ENCODE measurements at regions not wholly inside any gene's neighbourhood (a gene's known extent, or its start where the extent isn't known, plus 50 kb on each side); places are given as distances from the start of the nearest gene placed in this dataset.
"Not testable (repeated sequence)": the region's sequence is repeated elsewhere in the genome, so short reads cannot be mapped to it uniquely, and the experiment has no call there.

DNA sequence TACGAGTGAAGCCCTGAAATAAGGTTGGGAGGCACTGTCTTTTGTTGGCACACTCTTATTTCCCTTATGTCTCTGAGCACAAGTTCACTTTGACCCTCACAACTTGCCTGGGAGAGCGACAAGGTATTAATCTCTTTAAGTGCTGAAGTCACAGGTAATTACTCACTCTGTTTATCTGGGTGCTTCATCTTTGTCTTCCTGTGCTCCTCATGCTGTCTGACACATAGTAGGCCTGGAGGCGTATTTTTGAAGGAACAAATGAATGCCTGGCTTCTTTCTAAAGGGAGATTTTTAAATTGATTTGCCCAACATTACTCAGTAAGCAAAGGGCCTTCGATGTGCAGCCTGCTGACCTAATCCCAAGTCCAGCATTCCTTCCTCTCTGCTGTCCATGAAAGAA lies 507.1 kb upstream of the TNP1 start:
- no peak for DNase-seq (ENCODE audit: low spot score)

DNA sequence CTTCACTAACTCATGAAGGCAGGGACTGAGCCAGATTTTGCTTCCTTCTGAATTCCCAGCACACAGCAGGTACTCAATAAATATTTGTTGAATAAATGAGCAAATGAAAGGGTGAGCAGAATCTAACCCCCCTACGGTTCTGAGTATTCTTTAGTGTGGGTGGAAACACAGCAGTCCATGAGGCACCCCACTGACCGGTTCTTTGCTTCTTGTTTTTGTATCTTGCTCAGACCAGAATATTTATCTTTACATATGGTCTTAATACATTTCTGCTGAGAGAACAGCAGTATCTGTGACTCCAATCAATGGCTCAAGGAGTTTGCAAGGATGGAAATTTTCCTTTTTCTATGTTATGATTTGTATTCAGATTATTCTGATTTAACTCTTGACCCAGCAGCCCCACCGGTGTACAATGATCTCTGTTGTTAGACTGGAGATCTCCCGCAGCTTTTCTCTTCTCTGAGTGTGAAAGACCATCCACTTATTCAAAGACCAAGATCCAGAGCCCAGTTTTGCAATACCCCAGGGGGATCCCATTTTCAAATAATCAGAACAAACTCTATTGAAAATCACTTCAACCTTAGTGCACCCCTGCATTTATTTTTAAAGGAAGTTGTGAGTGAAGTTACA lies 506.5 kb upstream of the TNP1 start:
- no peak for DNase-seq (ENCODE audit: low spot score)

DNA sequence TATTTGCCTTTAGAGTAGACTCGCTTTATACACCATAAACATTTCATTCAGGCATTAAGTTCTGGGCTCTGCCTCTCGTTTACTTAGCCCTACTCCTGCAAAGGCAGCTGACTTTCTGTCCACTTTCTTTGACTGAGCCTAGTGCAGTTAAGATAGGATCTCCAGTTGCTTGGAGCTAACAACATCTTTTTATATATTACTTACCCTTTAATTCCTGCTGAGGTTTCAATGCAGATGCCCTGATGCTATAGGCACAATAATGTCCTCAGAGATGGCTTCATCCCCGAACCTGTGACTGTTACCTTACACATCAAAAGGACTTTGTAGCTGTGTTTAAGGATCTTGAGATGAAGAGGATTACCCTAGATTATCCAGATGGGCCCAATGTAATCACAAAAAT lies 505.8 kb upstream of the TNP1 start:
- DNase-seq (ENCODE audit: low spot score): no peak

DNA sequence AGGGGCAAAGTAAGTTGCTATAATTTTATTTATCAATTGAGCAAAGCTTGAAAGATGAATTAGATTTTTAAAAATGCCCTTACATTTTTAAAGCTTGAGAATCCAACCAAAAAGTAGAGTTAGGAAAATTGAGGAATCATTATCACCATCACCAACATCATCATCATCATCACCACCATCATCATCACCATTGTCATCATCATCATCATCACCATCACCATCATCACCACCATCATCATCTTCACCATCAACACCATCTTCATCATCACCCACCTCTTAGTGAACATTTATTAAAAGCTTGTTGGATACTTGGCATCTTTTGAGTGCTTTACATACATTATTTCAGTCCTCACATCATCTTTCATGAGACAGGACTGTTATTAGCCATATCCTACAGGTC lies 504.4 kb upstream of the TNP1 start:
- DNase-seq (ENCODE audit: low spot score): no peak

DNA sequence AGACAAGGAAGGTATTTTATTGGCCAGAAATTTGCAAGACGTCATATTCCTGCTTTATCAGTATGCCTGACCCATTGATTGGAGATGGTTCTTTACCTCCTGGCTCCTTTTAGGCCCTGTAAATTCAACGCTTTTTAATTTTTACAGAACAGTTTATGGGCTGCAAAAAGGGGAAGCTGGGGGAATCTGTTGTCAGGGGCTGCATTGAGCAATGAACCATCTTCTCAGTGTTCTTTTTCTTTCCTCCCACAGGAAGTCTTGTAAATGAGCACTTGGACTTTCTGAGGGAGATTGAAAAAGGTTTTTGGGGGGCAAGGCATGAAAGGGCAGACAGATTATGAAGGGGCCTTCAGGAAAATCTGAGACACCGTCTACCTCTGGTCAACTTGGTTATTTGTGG lies 503.6 kb upstream of the TNP1 start:
- no peak for DNase-seq (ENCODE audit: low spot score)

DNA sequence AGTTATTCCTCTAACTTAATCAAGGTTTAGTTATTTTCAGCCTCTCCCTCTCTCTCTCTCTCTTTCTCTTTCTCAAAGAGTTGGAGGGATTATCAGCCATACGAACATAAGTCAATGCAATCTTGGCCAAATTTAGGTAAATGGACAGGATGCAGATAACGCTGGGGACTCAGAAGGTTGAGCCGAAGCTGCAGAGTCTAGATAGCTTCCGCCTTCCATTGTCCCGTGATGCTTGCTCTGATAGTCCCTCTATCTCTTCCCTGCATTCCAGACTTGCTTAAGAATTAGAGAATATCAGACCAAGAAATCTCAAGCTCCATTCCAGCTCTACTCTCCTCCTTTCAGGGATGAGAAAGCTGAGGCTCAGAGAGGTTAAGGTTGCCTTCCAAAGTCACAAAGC lies 502.8 kb upstream of the TNP1 start:
- DNase-seq (ENCODE audit: low spot score): no peak

DNA sequence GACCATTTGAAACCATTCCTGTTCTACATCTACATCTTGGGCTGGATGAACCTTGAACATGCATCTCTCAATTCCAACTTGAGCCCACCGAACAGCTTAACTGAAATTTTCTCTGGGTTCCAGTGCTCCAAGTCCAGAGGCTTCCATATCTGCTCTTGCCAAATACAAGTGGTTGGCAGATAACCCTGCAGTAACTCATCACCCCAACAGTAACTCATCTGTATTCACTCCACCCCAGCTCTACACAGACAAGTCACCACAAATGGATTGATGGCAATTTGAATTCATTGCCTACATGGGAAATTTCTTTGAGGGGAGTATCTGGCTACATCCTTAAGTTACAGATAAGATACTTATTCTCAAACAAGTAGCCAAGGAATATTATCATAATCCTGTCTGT lies 502.4 kb upstream of the TNP1 start:
- no peak for DNase-seq (ENCODE audit: low spot score)

DNA sequence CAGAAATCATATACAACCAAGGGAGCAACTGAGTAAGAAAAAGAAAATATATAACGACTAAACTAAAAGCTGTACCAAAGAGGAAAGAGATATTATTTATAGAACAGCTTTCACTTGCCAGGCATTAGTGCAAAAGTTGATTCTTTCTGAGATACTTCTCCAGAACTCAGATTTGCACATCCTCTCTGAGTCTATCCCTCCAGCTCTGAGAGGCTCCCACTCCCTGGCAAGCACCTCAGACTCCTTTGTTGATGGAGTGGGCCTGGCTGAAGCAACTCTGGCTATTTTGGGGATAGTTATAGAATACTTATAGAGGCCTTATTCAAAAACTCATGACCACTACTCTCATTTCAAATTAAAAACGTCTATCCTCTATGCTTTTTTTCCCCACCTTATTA lies 501.6 kb upstream of the TNP1 start:
- DNase-seq (ENCODE audit: low spot score): no peak

DNA sequence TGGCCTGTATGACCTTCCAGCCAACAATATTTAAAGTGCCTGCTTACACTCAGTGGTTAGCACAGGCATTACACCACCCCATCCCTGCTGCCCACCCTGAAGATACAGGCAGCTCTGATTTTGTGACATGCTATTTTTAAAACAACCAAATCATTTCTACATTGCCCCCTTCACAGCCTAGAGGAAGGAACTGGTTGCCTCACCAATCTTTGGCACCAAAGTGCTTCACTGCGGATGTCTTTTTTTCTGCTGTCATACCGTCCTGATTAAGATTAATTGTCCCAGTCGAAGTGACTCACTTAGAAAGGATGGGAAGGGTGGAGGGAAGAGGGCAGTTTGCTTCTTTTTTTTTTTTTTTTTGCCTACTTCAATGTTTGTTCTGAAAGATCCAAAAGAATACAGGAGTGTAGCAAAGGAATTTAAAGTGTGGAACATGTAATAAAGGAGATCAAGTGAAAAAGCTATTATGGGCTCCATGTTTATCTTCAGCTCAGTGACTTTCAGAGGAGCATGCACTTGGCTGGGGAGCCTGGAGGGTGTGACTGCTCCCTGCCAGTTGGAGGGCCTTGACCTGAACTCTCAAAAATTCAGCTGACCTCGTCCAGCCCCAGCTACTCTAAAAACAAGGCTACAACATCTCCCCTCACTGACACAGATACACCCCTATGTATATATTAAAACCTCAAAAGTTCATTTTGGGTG lies 501.1 kb upstream of the TNP1 start:
- peak; percentile 90 for DNase-seq (ENCODE audit: low spot score)

DNA sequence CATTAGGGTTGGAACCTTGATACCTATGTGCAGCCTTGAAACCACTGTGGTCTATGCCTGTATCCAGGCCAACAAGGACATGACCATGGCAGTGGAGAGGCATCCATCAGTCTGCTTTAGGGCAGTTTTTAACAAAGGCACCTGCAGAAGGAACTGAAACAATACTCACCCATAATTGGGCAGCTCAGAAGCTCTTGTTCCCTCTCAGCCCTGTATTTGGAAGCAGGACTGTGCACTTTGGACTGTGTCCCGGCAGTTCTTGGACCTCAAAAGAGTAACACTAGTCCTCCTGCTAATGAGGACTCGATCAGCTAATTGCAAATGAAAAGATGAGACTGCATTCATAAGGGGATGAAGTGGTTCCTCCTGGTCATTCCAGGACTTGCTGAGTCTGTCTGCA lies 500.2 kb upstream of the TNP1 start:
- DNase-seq (ENCODE audit: low spot score): no peak

DNA sequence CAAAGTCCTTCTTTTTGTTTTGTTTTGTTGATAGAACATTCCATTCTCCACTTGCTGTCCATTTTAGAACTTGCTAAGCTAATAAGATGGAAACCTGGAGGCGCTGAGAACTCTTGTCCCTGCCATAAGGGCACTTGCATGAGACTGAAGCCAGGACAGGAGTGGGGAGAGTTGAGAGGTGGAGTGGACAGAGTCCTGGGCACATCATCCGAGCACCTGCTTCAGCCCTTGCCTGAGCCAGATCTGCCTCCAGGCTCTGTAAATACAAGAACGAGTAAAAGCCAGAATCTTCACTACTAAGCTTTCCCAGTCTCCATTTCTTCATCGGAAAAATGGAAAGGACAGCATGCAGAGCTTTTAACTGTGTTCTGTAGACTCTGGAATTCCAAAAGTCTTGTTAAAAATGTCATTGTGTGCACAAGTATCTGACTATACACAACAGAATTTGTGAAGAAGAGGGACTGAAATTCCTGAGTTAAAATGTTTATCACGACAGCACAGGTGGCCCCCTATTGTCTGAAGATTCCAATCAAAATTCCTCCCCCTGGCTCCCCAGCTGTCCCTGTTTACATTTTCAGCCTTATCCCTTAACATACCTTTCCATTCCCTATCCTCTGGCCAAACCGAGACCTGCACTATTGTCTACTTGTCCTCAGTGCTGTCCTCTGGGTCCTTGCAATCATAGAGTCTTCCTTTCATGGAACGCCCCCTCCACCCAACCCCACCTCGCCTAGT lies 498.2 kb upstream of the TNP1 start:
- no peak for DNase-seq (ENCODE audit: low spot score)

DNA sequence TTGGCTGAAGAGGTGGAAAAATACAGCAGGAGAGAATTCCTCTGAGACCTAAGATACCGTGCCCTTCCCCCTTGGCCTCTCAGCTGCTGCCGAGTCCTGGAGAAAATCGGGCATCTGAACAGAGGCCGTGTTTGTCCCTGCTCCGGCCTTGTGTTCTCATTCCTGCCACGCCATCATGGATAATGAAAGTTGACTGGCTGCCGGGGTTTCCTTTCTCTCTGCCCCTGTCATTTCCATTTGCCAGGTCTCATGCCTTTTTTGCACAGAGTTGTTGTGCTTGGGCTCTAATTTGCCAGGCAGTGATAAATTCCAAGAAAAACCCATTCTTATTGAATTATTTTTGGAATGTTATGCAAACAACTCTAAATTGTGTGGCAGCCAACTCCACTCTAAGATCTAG lies 496.9 kb upstream of the TNP1 start:
- DNase-seq (ENCODE audit: low spot score): peak; percentile 28

DNA sequence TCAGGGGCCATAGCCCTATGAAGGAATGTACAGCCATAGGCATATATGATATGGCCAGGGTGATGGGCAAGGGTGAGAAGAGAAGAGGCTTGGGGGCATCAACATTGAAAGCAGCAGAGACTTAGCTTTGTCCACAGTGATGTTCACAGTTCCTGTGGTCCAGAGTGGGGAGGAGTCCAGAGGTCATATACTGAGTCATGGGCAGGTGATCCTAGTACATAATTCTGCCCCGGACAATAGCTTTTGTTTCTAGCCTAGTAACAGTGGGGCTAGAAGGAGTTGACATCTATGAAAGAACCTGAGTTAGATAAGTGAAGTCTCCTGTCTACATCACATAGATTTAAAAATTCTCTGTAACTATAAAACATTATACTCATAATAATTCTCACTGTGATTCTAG lies 496.3 kb upstream of the TNP1 start:
- DNase-seq (ENCODE audit: low spot score): no peak

DNA sequence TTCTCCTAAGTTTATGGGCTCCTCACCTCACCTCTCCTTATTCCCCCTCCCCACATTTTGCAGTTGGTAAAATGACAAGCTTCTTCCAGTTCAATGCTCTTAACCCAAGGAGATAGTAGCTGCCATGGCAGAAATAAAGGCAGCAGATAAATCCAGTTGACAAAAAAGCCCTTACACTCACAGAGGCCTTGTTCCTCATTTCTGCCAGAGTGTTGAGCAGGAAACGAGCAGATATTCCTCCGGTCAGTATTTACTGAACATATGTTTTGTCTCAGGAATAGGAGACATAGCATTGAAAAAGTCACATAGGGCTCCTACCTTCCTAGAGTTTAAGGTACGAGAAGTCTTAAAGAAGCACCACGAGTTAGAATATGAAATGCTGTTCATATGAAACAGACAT lies 493.7 kb upstream of the TNP1 start:
- no peak for DNase-seq (ENCODE audit: low spot score)

DNA sequence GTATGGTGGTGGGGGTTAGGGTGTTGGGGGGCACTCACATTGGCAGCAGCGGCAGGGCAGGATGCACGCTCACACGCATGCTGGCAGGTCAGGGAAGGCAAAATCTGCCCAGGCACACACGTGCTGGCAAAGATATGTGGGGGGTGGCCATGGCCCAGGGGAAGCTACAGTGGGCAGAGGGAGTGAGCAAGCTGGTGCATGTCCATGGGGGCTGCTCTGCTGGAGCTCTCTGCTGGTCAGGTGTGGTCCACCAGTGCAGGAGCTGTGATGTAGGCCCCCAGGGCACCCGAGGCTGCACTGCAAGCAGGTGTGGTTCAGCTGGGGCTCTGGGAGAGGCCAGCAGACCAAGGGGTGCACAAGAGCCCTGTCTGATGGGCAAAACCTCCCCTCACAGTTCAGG lies 491.5 kb upstream of the TNP1 start:
- DNase-seq (ENCODE audit: low spot score): no peak

DNA sequence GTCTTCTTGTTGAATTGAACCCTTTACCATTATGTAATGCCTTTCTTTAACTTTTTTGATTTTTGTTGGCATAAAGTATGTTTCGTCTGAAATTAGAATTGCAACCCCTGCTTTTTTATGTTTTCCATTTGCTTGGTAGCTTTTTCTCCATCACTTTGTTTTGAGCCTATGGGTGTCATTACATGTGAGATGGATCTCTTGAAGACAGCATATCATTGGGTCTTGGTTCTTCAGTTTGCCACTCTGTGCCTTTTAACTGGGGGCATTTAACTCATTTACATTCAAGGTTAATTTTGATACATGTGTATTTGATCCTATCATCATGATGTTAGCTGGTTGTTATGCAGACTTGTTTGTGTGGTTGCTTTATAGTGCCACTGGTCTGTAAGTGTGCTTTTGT lies 489.4 kb upstream of the TNP1 start:
- DNase-seq (ENCODE audit: low spot score): no peak

DNA sequence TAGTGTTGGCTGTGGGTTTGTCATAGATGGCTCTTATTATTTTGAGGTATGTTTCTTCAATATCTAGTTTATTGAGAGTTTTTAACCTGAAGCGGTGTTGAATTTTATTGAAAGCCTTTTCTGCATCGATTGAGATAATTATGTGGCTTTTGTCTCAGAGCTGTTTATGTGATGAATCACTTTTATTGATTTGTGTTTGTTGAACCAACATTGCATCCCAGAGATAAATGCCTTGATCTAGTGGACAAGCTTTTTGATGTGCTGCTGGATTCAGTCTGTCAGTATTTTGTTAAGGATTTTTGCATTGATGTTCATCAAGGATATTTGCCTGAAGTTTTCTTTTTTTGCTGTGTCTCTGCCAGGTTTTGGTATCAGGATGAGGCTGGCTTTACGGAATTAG lies 487.8 kb upstream of the TNP1 start:
- DNase-seq (ENCODE audit: low spot score): not testable (repeated sequence)

DNA sequence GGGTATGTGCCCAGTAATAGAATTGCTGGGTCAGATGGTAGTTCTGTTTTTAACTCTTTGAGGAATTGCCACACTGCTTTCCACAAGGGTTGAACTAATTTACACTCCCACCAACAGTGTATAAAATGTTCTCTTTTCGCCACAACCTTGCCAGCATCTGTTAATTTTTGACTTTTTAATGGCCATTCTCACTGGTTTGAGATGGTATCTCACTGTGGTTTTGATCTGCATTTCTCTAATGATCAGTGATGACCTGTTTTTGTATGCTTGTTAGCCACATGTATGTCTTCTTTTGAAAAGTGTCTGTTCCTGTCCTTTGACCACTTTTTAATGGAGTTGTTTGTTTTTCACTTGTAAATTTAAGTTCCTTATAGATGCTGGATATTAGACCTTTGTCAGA lies 486.2 kb upstream of the TNP1 start:
- DNase-seq (ENCODE audit: low spot score): not testable (repeated sequence)

DNA sequence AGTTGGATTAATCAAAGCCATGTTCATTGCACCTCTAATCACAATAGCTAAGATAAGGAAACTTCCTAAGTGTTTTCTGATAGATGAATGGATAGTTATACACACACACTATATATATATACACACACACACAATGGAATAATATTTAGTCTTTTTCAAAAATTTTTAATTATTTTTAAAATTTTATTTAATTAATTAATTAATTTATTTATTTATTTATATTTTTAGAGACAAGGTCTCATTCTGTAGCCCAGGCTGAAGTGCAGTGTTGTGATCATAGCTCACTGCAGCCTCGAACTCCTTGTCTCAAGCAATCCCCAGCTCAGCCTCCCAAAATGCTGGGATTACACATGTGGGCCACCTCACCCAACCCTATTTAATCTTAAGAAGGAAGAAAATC lies 481.0 kb upstream of the TNP1 start:
- DNase-seq (ENCODE audit: low spot score): no peak

DNA sequence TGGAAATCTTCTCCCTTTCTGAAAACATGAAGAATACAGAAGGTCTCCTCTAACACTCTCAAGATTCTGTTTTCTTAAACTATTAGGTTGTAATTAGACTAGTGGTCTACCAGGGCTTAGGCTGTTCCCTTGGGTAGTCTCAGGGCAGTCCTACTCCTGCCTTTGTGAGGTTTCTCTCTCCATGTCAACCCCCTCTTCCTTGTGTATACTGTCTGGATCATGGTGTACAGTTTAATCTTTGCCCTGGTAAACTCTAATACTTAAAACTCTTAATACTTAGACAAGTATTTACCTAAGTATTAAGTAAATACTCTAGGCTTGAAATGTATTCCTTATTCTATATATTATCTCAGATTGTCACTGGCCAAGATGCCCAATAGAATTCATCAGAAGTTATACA lies 480.3 kb upstream of the TNP1 start:
- no peak for DNase-seq (ENCODE audit: low spot score)

DNA sequence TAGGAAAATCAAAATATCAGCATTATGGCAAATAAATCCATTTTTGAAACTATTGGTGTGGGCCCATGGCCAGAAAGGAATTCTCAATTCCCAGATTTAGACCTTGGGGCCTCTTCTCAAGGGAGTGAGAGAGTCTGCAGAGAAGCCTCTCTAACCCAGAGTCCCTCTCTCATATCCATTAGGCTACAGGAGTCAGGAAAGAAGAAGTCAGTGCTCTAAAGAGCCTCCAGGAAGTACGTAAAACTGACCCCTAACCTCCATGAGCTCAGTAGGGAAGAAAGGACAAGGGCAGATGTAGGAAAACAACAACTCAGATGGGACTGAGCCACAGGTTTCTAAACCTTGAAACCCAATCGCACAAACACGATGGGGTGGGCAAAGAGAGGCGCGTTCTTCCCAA lies 479.9 kb upstream of the TNP1 start:
- no peak for DNase-seq (ENCODE audit: low spot score)

DNA sequence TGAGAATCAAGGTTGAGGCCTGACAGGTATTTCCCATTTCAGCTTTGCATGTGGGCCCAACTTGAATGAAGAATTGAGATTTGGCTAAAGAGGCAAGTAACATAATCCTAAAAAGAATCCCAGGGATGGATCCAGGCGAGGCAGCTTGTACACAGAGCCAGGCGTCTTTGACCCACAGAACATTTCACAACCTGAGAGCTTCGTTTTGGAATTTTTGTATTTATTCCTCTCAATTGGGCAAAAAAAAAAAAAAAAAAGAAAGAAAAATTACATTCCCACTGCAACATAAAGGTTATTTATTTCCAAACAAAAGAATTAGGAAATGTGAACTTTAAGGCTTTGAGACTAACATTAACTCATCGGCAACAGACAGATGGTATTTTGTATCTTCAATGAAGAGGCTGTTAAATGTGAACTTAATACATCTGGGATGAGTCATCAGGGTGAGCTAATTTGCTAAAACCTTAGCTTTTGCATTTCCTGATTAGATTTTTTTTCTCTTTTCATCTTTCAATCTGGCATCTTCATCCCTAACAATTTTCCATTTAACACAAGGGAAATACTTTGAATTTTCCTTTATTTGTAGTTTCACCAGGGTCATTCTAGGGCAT lies 478.5 kb upstream of the TNP1 start:
- DNase-seq (ENCODE audit: low spot score): peak; percentile 82

DNA sequence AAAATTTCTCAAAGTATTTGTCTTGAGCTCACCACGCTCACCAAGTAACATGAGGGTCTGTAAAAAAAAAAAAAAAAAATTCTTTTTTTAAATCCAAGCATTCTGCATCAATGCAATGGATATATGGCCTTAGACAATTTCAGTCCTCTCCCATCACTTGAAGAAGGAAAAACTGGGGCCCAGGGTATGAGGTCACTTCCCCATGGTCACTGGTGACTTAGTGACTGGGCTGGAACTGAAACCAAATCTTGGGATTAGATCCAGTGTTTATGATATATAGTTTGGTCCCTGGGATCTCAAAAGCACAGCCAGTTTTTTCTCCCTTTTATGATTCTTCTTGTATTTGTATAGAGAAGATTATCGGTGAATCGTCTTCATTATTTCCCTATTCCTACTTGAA lies 477.9 kb upstream of the TNP1 start:
- no peak for DNase-seq (ENCODE audit: low spot score)

Data from COLO829 (cell line).